Thyroid gland (tissue), 4 donors: ENCODE measurements at regions not wholly inside any gene's neighbourhood (a gene's known extent, or its start where the extent isn't known, plus 50 kb on each side); places are given as distances from the start of the nearest gene placed in this dataset.

Source experiments
- DNase-seq, 2 donors: peaks; one replicate each; pipeline ENCODE4 v3.0.0-alpha.2; 2019
- H3K27ac ChIP-seq, 3 donors: fragments of 200-600 bp; sonication (generic); 1 replicate in 2 of 3; 2 replicates in 1 of 3; pipeline ENCODE4 v1.5.1; 2016 to 2019; ENCODE audit warnings: mild to moderate bottlenecking in 1 of 3, moderate library complexity in 1 of 3
- H3K27me3 ChIP-seq: fragments of 200-600 bp; sonication (generic); one replicate; pipeline ENCODE4 v1.5.1; 2019
- H3K36me3 ChIP-seq, 2 donors: fragments of 200-600 bp; sonication (generic); one replicate each; pipeline ENCODE4 v1.5.1; 2016 to 2019
- H3K4me1 ChIP-seq, 2 donors: fragments of 200-600 bp; sonication (generic); one replicate each; pipeline ENCODE4 v1.5.1; 2017 to 2019
- H3K4me3 ChIP-seq, 3 donors: fragments of 200-600 bp; sonication (generic); replicated peaks in 1 of 3; 1 replicate in 2 of 3; 2 replicates in 1 of 3; pipeline ENCODE4 v1.5.1; 2016; ENCODE audit warnings: mild to moderate bottlenecking in 1 of 3
- H3K9me3 ChIP-seq: fragments of 200-600 bp; sonication (generic); one replicate; pipeline ENCODE4 v1.5.1; 2017
- CTCF ChIP-seq, 6 experiments: fragments of 200-600 bp in 3 of 6; fragments of 450-650 bp in 3 of 6; sonication (generic) in 3 of 6; IDR thresholded peaks; one replicate each; pipeline ENCODE4 v1.5.1; 2016 to 2019; ENCODE audit warnings: antibody characterized with exemption in 6 of 6, mild to moderate bottlenecking in 2 of 6, inconsistent platforms in 1 of 6, moderate library complexity in 1 of 6
- POLR2A ChIP-seq, 2 donors: fragments of 450-650 bp; IDR thresholded peaks; one replicate each; pipeline ENCODE4 v1.6.1; 2017; ENCODE audit warnings: antibody characterized with exemption in 2 of 2, mild to moderate bottlenecking in 2 of 2, moderate library complexity in 1 of 2
- WGBS, 2 donors: methylation state at CpG; one replicate each; pipeline ENCODE4 v1.1.5; 2017; 5-methylcytosine and 5-hydroxymethylcytosine counted together
- intact Hi-C: fragments of 100-400 bp; cut with DNase I; formaldehyde crosslinking; loops from one replicate; pipeline ENCODE4 v1.15.1; 2023

- no peak for TF ChIP-seq CTCF (IDR thresholded peaks at IDR 0.05)
- TF ChIP-seq POLR2A (IDR thresholded peaks at IDR 0.05): no peak
- Histone ChIP-seq H3K27me3 (no peaks in the 10 kb centered on the region), H3K4me1 (peaks cover 0 to 11% of the 10 kb centered on the region in 2 donors), H3K9me3 (no peaks in the 10 kb centered on the region), H3K36me3 (no peaks in the 10 kb centered on the region), H3K4me3 (no peak overlapping the region), H3K27ac (no peak overlapping the region)
- intact Hi-C loops: no loop called here
- no peak for DNase-seq
- WGBS, 2 donors: 93 to 97% methylated on average over 2 of the region's 2 CpGs
Observed at GRCh38 chr11:57899378-57899777, 124.3 kb upstream of the OR9Q1 start.

GRCh38 chr11:57900320-57900719 is 123.4 kb upstream of the OR9Q1 start:
- H3K9me3 ChIP-seq: no peaks in the 10 kb centered on the region
- intact Hi-C loops: no loop called here
- no peak for TF ChIP-seq CTCF (IDR thresholded peaks at IDR 0.05)
- WGBS, 2 donors: 68 to 84% methylated on average over 1 of the region's 1 CpG
- H3K4me1 ChIP-seq: peaks cover 0 to 16% of the 10 kb centered on the region in 2 donors
- H3K27ac ChIP-seq: no peak overlapping the region
- H3K36me3 ChIP-seq: no peaks in the 10 kb centered on the region
- no peak overlapping the region for H3K4me3 ChIP-seq
- no peaks in the 10 kb centered on the region for H3K27me3 ChIP-seq
- DNase-seq: no peak

GRCh38 chr11:57901278-57901677 is 122.4 kb upstream of the OR9Q1 start:
- DNase-seq: no peak
- Histone ChIP-seq H3K4me1 (peaks cover 0 to 16% of the 10 kb centered on the region in 2 donors), H3K4me3 (no peak overlapping the region), H3K27ac (no peak overlapping the region), H3K36me3 (no peaks in the 10 kb centered on the region), H3K9me3 (no peaks in the 10 kb centered on the region), H3K27me3 (no peaks in the 10 kb centered on the region)
- TF ChIP-seq POLR2A (IDR thresholded peaks at IDR 0.05): no peak
- no peak for TF ChIP-seq CTCF (IDR thresholded peaks at IDR 0.05)
- intact Hi-C loops: no loop called here

GRCh38 chr11:57901756-57902155 is 121.9 kb upstream of the OR9Q1 start:
- no peak for DNase-seq
- 72 to 74% methylated on average over 5 of the region's 5 CpGs for WGBS, 2 donors

GRCh38 chr11:57903011-57903410 is 120.7 kb upstream of the OR9Q1 start:
- TF ChIP-seq POLR2A (IDR thresholded peaks at IDR 0.05): no peak
- no peak for TF ChIP-seq CTCF (IDR thresholded peaks at IDR 0.05)
- intact Hi-C loops: no loop called here
- Histone ChIP-seq H3K27me3 (no peaks in the 10 kb centered on the region), H3K4me3 (no peak overlapping the region), H3K4me1 (peaks cover 0 to 16% of the 10 kb centered on the region in 2 donors), H3K36me3 (no peaks in the 10 kb centered on the region), H3K27ac (no peak overlapping the region), H3K9me3 (no peaks in the 10 kb centered on the region)
- DNase-seq: no peak

More at GRCh38 chr11:57901756-57902155, 121.9 kb upstream of the OR9Q1 start:
- intact Hi-C loops: no loop called here
- no peaks in the 10 kb centered on the region for H3K9me3 ChIP-seq
- no peaks in the 10 kb centered on the region for H3K36me3 ChIP-seq
- no peak overlapping the region for H3K27ac ChIP-seq
- no peaks in the 10 kb centered on the region for H3K27me3 ChIP-seq
- H3K4me1 ChIP-seq: peaks cover 0 to 16% of the 10 kb centered on the region in 2 donors
- TF ChIP-seq POLR2A (IDR thresholded peaks at IDR 0.05): no peak
- TF ChIP-seq CTCF (IDR thresholded peaks at IDR 0.05): no peak
- no peak overlapping the region for H3K4me3 ChIP-seq
